Neuronal stem cell (in vitro differentiated cells): ENCODE measurements at regions not wholly inside any gene's neighbourhood (a gene's known extent, or its start where the extent isn't known, plus 50 kb on each side); places are given as distances from the start of the nearest gene placed in this dataset.
"Not testable (repeated sequence)": the region's sequence is repeated elsewhere in the genome, so short reads cannot be mapped to it uniquely, and the experiment has no call there.

Source experiments
- DNase-seq: peaks from one replicate; pipeline ENCODE4 v3.0.0-alpha.2; 2013; ENCODE audit warnings: low spot score
- H2AFZ ChIP-seq: one replicate; pipeline ENCODE4 v1.6.1; 2013; ENCODE audit warnings: mild to moderate bottlenecking, low read length, inconsistent platforms
- H2AK5ac ChIP-seq: 2 replicates; pipeline ENCODE4 v1.6.1; 2013; ENCODE audit warnings: low read depth, mild to moderate bottlenecking, inconsistent platforms, low read length, moderate library complexity, mixed read lengths
- H2BK120ac ChIP-seq: 2 replicates; pipeline ENCODE4 v1.6.1; 2013; ENCODE audit warnings: low read depth, mild to moderate bottlenecking, inconsistent platforms, low read length, moderate library complexity, mixed read lengths
- H2BK12ac ChIP-seq: one replicate; pipeline ENCODE4 v1.6.1; 2013; ENCODE audit warnings: low read length, inconsistent platforms
- H2BK15ac ChIP-seq: 2 replicates; pipeline ENCODE4 v1.6.1; 2013; ENCODE audit warnings: mild to moderate bottlenecking, low read length, inconsistent platforms, mixed read lengths
- H2BK5ac ChIP-seq: one replicate; pipeline ENCODE4 v1.6.1; 2013; ENCODE audit warnings: inconsistent platforms, mild to moderate bottlenecking, low read length, moderate library complexity
- H3K14ac ChIP-seq: one replicate; pipeline ENCODE4 v1.6.1; 2013; ENCODE audit warnings: low read length, inconsistent platforms
- H3K18ac ChIP-seq: 2 replicates; pipeline ENCODE4 v1.6.1; 2013; ENCODE audit warnings: low read length, inconsistent platforms
- H3K23ac ChIP-seq: 2 replicates; pipeline ENCODE4 v1.6.1; 2013; ENCODE audit warnings: low read depth, mild to moderate bottlenecking, mixed read lengths, low read length, inconsistent platforms; ENCODE audit not compliant: poor library complexity
- H3K27ac ChIP-seq: replicated peaks from 3 replicates; pipeline ENCODE4 v1.5.1; 2013; ENCODE audit warnings: low read length, inconsistent platforms
- H3K27me3 ChIP-seq, 3 experiments: 2 replicates each; pipeline ENCODE4 v1.6.1; 2013; ENCODE audit warnings: low read length in 3 of 3, mild to moderate bottlenecking in 2 of 3, inconsistent platforms in 1 of 3, low read depth in 1 of 3, mixed read lengths in 1 of 3, moderate library complexity in 1 of 3; ENCODE audit not compliant: control insufficient read depth in 3 of 3, insufficient read depth in 3 of 3
- H3K36me3 ChIP-seq, 2 donors: replicated peaks in 1 of 2; 2 replicates each; pipeline ENCODE4 v1.6.1; 2013; ENCODE audit warnings: low read length in 2 of 2; ENCODE audit not compliant: control insufficient read depth in 2 of 2, insufficient read depth in 2 of 2
- H3K4ac ChIP-seq: 2 replicates; pipeline ENCODE4 v1.6.1; 2013; ENCODE audit warnings: inconsistent platforms, mild to moderate bottlenecking, low read length, moderate library complexity
- H3K4me1 ChIP-seq, 2 donors: 1 replicate in 1 of 2; 2 replicates in 1 of 2; pipeline ENCODE4 v1.6.1; 2013; ENCODE audit warnings: low read length in 2 of 2, low read depth in 1 of 2; ENCODE audit not compliant: control insufficient read depth in 2 of 2, insufficient read depth in 1 of 2
- H3K4me2 ChIP-seq: one replicate; pipeline ENCODE4 v1.6.1; 2013; ENCODE audit warnings: mild to moderate bottlenecking, low read length, inconsistent platforms; ENCODE audit not compliant: insufficient read depth, poor library complexity, severe bottlenecking
- H3K4me3 ChIP-seq, 2 donors: 2 replicates each; pipeline ENCODE4 v1.5.1; 2013; ENCODE audit warnings: low read length in 2 of 2, mild to moderate bottlenecking in 2 of 2, inconsistent platforms in 1 of 2, moderate library complexity in 1 of 2
- H3K79me1 ChIP-seq: one replicate; pipeline ENCODE4 v1.6.1; 2013; ENCODE audit warnings: low read depth, mild to moderate bottlenecking, inconsistent platforms, low read length, moderate library complexity
- H3K9ac ChIP-seq: one replicate; pipeline ENCODE4 v1.6.1; 2013; ENCODE audit warnings: mild to moderate bottlenecking, low read depth, low read length, inconsistent platforms; ENCODE audit not compliant: poor library complexity
- H3K9me3 ChIP-seq, 2 donors: replicated peaks in 1 of 2; 2 replicates each; pipeline versions ENCODE3 to v1.6.1; 2013; ENCODE audit warnings: low read length in 2 of 2, mild to moderate bottlenecking in 2 of 2, inconsistent platforms in 1 of 2, low read depth in 1 of 2, mixed read lengths in 1 of 2, moderate library complexity in 1 of 2; ENCODE audit not compliant: control insufficient read depth in 2 of 2, insufficient read depth in 1 of 2
- H4K8ac ChIP-seq: one replicate; pipeline ENCODE4 v1.6.1; 2013; ENCODE audit warnings: low read depth, mild to moderate bottlenecking, inconsistent platforms, low read length, moderate library complexity
- H4K91ac ChIP-seq: one replicate; pipeline ENCODE4 v1.6.1; 2013; ENCODE audit warnings: low read length, low read depth, mild to moderate bottlenecking, inconsistent platforms; ENCODE audit not compliant: poor library complexity
- WGBS, 2 donors: extraction: QIAGEN DNeasy Blood & Tissue Kit; methylation state at CpG; one replicate each; pipeline ENCODE4 v1.1.7; 2013; ENCODE audit warnings: missing lambda C conversion rate in 2 of 2, mixed read lengths in 1 of 2; ENCODE audit not compliant: insufficient read length in 2 of 2, insufficient replicate concordance in 1 of 2; ENCODE audit errors: extremely low coverage in 2 of 2; 5-methylcytosine and 5-hydroxymethylcytosine counted together

- H3K27me3 ChIP-seq = no peaks in the 10 kb centered on the region
- H4K8ac ChIP-seq = no peak overlapping the region
- no peak overlapping the region for H2BK5ac ChIP-seq
- H2BK12ac ChIP-seq = no peak overlapping the region
- no peaks in the 10 kb centered on the region for H3K4me1 ChIP-seq
- no peak overlapping the region for H3K23ac ChIP-seq
- H3K4me3 ChIP-seq = no peak overlapping the region
- no peak overlapping the region for H3K18ac ChIP-seq
- H2BK120ac ChIP-seq = no peak overlapping the region
- H3K9ac ChIP-seq = no peak overlapping the region
- no peak overlapping the region for H2AK5ac ChIP-seq
- H3K14ac ChIP-seq = no peak overlapping the region
- no peak overlapping the region for H3K27ac ChIP-seq
- no peak overlapping the region for H3K4ac ChIP-seq
- no peaks in the 10 kb centered on the region for H3K9me3 ChIP-seq
- H3K36me3 ChIP-seq = no peaks in the 10 kb centered on the region
- no peak overlapping the region for H2AFZ ChIP-seq
- H2BK15ac ChIP-seq = no peak overlapping the region
- DNase-seq = no peak
- no peaks in the 10 kb centered on the region for H3K79me1 ChIP-seq
- WGBS, 2 donors = no CpG with 5 or more reads among the region's 3 CpGs
- no peak overlapping the region for H4K91ac ChIP-seq
- no peak overlapping the region for H3K4me2 ChIP-seq
Observed at GRCh38 chrX:23061116-23061515, 61.4 kb downstream of the DDX53 start.

GRCh38 chrX:23062359-23062758 lies 62.6 kb downstream of the DDX53 start:
- no peaks in the 10 kb centered on the region for H3K27me3 ChIP-seq
- H2BK12ac ChIP-seq = no peak overlapping the region
- no peak overlapping the region for H3K14ac ChIP-seq
- WGBS, 2 donors = no CpG with 5 or more reads among the region's 3 CpGs
- H3K9ac ChIP-seq = no peak overlapping the region
- H3K4me3 ChIP-seq = no peak overlapping the region
- no peaks in the 10 kb centered on the region for H3K36me3 ChIP-seq
- H3K4me1 ChIP-seq = no peaks in the 10 kb centered on the region
- no peak overlapping the region for H2BK5ac ChIP-seq
- no peak overlapping the region for H3K18ac ChIP-seq
- no peak overlapping the region for H3K27ac ChIP-seq
- H2AK5ac ChIP-seq = no peak overlapping the region
- no peak overlapping the region for H3K23ac ChIP-seq
- no peak overlapping the region for H2BK15ac ChIP-seq
- no peak overlapping the region for H2AFZ ChIP-seq
- H3K79me1 ChIP-seq = no peaks in the 10 kb centered on the region
- H4K8ac ChIP-seq = no peak overlapping the region
- H2BK120ac ChIP-seq = no peak overlapping the region
- no peak for DNase-seq
- H3K4me2 ChIP-seq = no peak overlapping the region
- H4K91ac ChIP-seq = no peak overlapping the region
- H3K9me3 ChIP-seq = no peaks in the 10 kb centered on the region
- no peak overlapping the region for H3K4ac ChIP-seq

- Histone ChIP-seq H3K4me3 (no peak overlapping the region), H4K91ac (no peak overlapping the region), H2AK5ac (no peak overlapping the region), H3K18ac (no peak overlapping the region), H2AFZ (no peak overlapping the region), H2BK5ac (no peak overlapping the region), H3K4me2 (no peak overlapping the region), H3K14ac (no peak overlapping the region), H3K27me3 (no peaks in the 10 kb centered on the region), H3K23ac (no peak overlapping the region), H3K36me3 (no peaks in the 10 kb centered on the region), H3K27ac (no peak overlapping the region), H3K9me3 (no peaks in the 10 kb centered on the region), H3K79me1 (no peaks in the 10 kb centered on the region), H2BK120ac (no peak overlapping the region), H2BK12ac (no peak overlapping the region), H3K4ac (no peak overlapping the region), H3K4me1 (no peaks in the 10 kb centered on the region), H4K8ac (no peak overlapping the region), H2BK15ac (no peak overlapping the region), H3K9ac (no peak overlapping the region)
- no peak for DNase-seq
- no CpG with 5 or more reads among the region's 5 CpGs for WGBS, 2 donors
Observed at GRCh38 chrX:23066588-23067281, 67.0 kb downstream of the DDX53 start.

GRCh38 chrX:23075461-23075860 lies 75.7 kb downstream of the DDX53 start:
- H4K8ac ChIP-seq, H3K9ac ChIP-seq, H2AK5ac ChIP-seq, H3K4me2 ChIP-seq, H3K4ac ChIP-seq, H3K14ac ChIP-seq, H3K4me3 ChIP-seq, H2BK15ac ChIP-seq, H3K36me3 ChIP-seq, H3K79me1 ChIP-seq, H2BK120ac ChIP-seq, H2AFZ ChIP-seq, H2BK5ac ChIP-seq, H3K23ac ChIP-seq, H3K27ac ChIP-seq, H3K18ac ChIP-seq, DNase-seq, H3K27me3 ChIP-seq, H3K4me1 ChIP-seq, H3K9me3 ChIP-seq, H2BK12ac ChIP-seq, H4K91ac ChIP-seq: not testable (repeated sequence)
- WGBS, 2 donors = no CpG with 5 or more reads among the region's 21 CpGs
